GM12878 (cell line): ENCODE measurements at regions not wholly inside any gene's neighbourhood (a gene's known extent, or its start where the extent isn't known, plus 50 kb on each side); places are given as distances from the start of the nearest gene placed in this dataset.

Source experiments
- BCLAF1 ChIP-seq: fragments of 450-650 bp; IDR thresholded peaks from 2 replicates; pipeline ENCODE4 v1.6.1; 2017; ENCODE audit warnings: antibody characterized with exemption, mild to moderate bottlenecking, moderate library complexity
- CHD4 ChIP-seq: fragments of 200-600 bp; sonication (generic); IDR thresholded peaks from 2 replicates; pipeline ENCODE4 v1.6.1; 2016; ENCODE audit warnings: mild to moderate bottlenecking
- CREB1 ChIP-seq: IDR thresholded peaks from 2 replicates; pipeline ENCODE4 v1.6.1; 2012; ENCODE audit warnings: low read depth, mild to moderate bottlenecking, inconsistent platforms
- ETV6 ChIP-seq, 2 experiments: fragments of 450-650 bp in 1 of 2; IDR thresholded peaks in 1 of 2; conservative IDR thresholded peaks in 1 of 2; 2 replicates each; pipeline ENCODE4 v1.6.1; 2014; ENCODE audit warnings: antibody characterized with exemption in 1 of 2, borderline replicate concordance in 1 of 2, low read depth in 1 of 2, mild to moderate bottlenecking in 1 of 2, moderate library complexity in 1 of 2
- EZH2 ChIP-seq: IDR thresholded peaks from 2 replicates; pipeline ENCODE4 v1.6.1; 2012; ENCODE audit warnings: low read depth, mild to moderate bottlenecking, control low read depth, inconsistent platforms, low read length, borderline replicate concordance; ENCODE audit not compliant: control insufficient read depth
- POLR2AphosphoS5 ChIP-seq: IDR thresholded peaks from 2 replicates; pipeline ENCODE4 v1.6.1; 2011; ENCODE audit warnings: mild to moderate bottlenecking, low read length, inconsistent platforms
- SIN3A ChIP-seq: IDR thresholded peaks from 2 replicates; pipeline ENCODE4 v1.6.1; 2012; ENCODE audit warnings: low read depth, low read length, improper control_type of control experiment
- SMC3 ChIP-seq: IDR thresholded peaks from 2 replicates; pipeline ENCODE4 v1.6.1; 2011; ENCODE audit warnings: low read length, improper control_type of control experiment, borderline replicate concordance
- YBX1 ChIP-seq: fragments of 450-650 bp; IDR thresholded peaks from 2 replicates; pipeline ENCODE4 v1.6.1; 2016; ENCODE audit warnings: antibody characterized with exemption
- YY1 ChIP-seq: IDR thresholded peaks from 2 replicates; pipeline ENCODE4 v1.6.1; 2011; ENCODE audit warnings: low read depth, mild to moderate bottlenecking, low read length
- ZNF384 ChIP-seq: IDR thresholded peaks from 2 replicates; pipeline ENCODE4 v1.6.1; 2012; ENCODE audit warnings: low read depth, mild to moderate bottlenecking, low read length, improper control_type of control experiment, borderline replicate concordance
- TF ChIP-seq, protein P1 (sequence below), 3 experiments: IDR thresholded peaks in 2 of 3; conservative IDR thresholded peaks in 1 of 3; 2 replicates each; pipeline ENCODE4 v1.5.1; 2011; ENCODE audit warnings: low read depth in 3 of 3, low read length in 3 of 3, mild to moderate bottlenecking in 3 of 3, control low read depth in 2 of 3, moderate library complexity in 2 of 3, inconsistent platforms in 1 of 3, mixed read lengths in 1 of 3; ENCODE audit not compliant: control insufficient read depth in 2 of 3, insufficient read depth in 1 of 3; ENCODE audit errors: extremely low read depth in 1 of 3
- TF ChIP-seq, protein P2 (sequence below): IDR thresholded peaks from 2 replicates; pipeline ENCODE4 v1.6.1; 2011; ENCODE audit warnings: low read depth, mild to moderate bottlenecking, low read length, moderate library complexity, borderline replicate concordance; ENCODE audit errors: extremely low read depth

DNA sequence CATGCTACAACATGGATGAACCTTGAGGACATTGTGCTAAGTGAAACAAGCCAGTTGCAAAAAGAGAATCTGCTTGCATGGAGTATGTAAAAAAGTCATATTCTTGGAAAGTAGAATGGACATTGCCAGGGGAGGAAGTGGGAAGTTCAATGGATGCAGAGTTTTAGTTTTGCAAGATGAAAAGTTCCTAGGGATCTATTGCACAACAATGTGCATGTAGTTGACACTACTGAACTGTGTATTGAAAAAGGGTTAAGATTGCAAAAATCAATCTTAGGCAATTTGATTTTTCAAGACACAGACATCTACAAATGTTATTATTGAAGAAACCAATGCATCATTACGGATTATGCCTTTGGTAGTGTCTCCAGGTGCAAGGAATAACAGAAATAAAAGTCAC, 50.3 kb upstream of the MAGI3 start:
- TF ChIP-seq YY1 = no peak
- TF ChIP-seq YBX1 = no peak
- no peak for TF ChIP-seq POLR2AphosphoS5
- no peak for TF ChIP-seq CREB1
- TF ChIP-seq BCLAF1 = no peak
- no peak for TF ChIP-seq SIN3A
- no peak for TF ChIP-seq ZNF384
- no peak for TF ChIP-seq SMC3
- TF ChIP-seq, protein P1, sequence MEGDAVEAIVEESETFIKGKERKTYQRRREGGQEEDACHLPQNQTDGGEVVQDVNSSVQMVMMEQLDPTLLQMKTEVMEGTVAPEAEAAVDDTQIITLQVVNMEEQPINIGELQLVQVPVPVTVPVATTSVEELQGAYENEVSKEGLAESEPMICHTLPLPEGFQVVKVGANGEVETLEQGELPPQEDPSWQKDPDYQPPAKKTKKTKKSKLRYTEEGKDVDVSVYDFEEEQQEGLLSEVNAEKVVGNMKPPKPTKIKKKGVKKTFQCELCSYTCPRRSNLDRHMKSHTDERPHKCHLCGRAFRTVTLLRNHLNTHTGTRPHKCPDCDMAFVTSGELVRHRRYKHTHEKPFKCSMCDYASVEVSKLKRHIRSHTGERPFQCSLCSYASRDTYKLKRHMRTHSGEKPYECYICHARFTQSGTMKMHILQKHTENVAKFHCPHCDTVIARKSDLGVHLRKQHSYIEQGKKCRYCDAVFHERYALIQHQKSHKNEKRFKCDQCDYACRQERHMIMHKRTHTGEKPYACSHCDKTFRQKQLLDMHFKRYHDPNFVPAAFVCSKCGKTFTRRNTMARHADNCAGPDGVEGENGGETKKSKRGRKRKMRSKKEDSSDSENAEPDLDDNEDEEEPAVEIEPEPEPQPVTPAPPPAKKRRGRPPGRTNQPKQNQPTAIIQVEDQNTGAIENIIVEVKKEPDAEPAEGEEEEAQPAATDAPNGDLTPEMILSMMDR (IDR thresholded peaks at IDR 0.05 in 2 of 3, conservative IDR thresholded peaks at IDR 0.05 in 1 of 3; ENCODE audit: control insufficient read depth in 2 of 3, extremely low read depth in 1 of 3, insufficient read depth in 1 of 3, low read depth in 3 of 3, low read length in 3 of 3) = no peak
- TF ChIP-seq CHD4 = no peak
- TF ChIP-seq, protein P2, sequence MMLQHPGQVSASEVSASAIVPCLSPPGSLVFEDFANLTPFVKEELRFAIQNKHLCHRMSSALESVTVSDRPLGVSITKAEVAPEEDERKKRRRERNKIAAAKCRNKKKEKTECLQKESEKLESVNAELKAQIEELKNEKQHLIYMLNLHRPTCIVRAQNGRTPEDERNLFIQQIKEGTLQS = no peak
- no peak for TF ChIP-seq EZH2
- TF ChIP-seq ETV6 (conservative IDR thresholded peaks at IDR 0.05 in 1 of 2, IDR thresholded peaks at IDR 0.05 in 1 of 2; ENCODE audit: borderline replicate concordance in 1 of 2, low read depth in 1 of 2) = no peak
